ENCODE measurements at regions not wholly inside any gene's neighbourhood (a gene's known extent, or its start where the extent isn't known, plus 50 kb on each side); places are given as distances from the start of the nearest gene placed in this dataset.

GRCh38 chr14:101461891-101462290 lies 99.4 kb upstream of the DIO3 start:
- Histone ChIP-seq H3K27me3 (ENCODE audit: control insufficient read depth, insufficient read depth, low read length) (peaks cover 42% of the 10 kb centered on the region), H3K14ac (replicated peaks; ENCODE audit: low read depth, low read length) (no peak overlapping the region), H2AFZ (replicated peaks; ENCODE audit: low read length, poor library complexity) (no peak overlapping the region), H4K5ac (ENCODE audit: low read depth, low read length) (no peak overlapping the region), H3K9ac (ENCODE audit: low read depth, low read length) (no peak overlapping the region), H3K18ac (ENCODE audit: low read depth, low read length) (no peak overlapping the region), H3K4ac (ENCODE audit: low read depth, low read length) (no peak overlapping the region), H3K9me3 (ENCODE audit: control insufficient read depth, insufficient read depth, low read length) (0 out of 2 replicates have a peak, but pooled peaks cover under 1% of the 10 kb centered on the region), H2BK15ac (ENCODE audit: low read depth, low read length) (no peak overlapping the region), H4K91ac (ENCODE audit: insufficient read depth, low read depth, low read length) (no peak overlapping the region), H2BK20ac (ENCODE audit: low read depth, low read length) (no peak overlapping the region), H2BK120ac (ENCODE audit: low read depth, low read length) (no peak overlapping the region), H4K8ac (ENCODE audit: low read depth in 2 of 2, low read length in 2 of 2) (no peak overlapping the region), H3K27ac (ENCODE audit: insufficient read depth, low read length) (no peak overlapping the region), H2BK5ac (ENCODE audit: low read depth, low read length, poor library complexity, severe bottlenecking) (no peak overlapping the region), H4K20me1 (ENCODE audit: insufficient read depth, low read length) (no peaks in the 10 kb centered on the region), H3K4me3 (ENCODE audit: insufficient read depth, low read depth, low read length) (no peak overlapping the region), H2AK5ac (ENCODE audit: low read depth, low read length) (no peak overlapping the region), H2AK9ac (replicated peaks; ENCODE audit: low read depth, low read length, poor library complexity) (no peak overlapping the region), H3K23ac (ENCODE audit: low read depth, low read length) (no peak overlapping the region), H3K56ac (ENCODE audit: extremely low read depth, insufficient read depth, low read length) (no peak overlapping the region), H3K36me3 (ENCODE audit: control insufficient read depth, insufficient read depth, low read length) (no peaks in the 10 kb centered on the region), H3K4me2 (ENCODE audit: low read depth, low read length) (no peak overlapping the region), H3K4me1 (ENCODE audit: control insufficient read depth, insufficient read depth, low read length) (no peaks in the 10 kb centered on the region), H3K9me1 (ENCODE audit: insufficient read depth, low read length) (no peaks in the 10 kb centered on the region; the same call in 1 of the 2 replicates), H3K79me1 (ENCODE audit: low read depth in 1 of 2, low read length in 2 of 2) (no peaks in the 10 kb centered on the region)
- POLR2A ChIA-PET (ENCODE audit: unreplicated experiment), result no interaction called here
- WGBS, 2 experiments (ENCODE audit: extremely low coverage in 2 of 2, insufficient read length in 1 of 2), result no CpG with 5 or more reads among the region's 8 CpGs
- DNase-seq (no peak), ATAC-seq (ENCODE audit: low read depth) (no peak)
- in situ Hi-C loops (cut with MboI; ENCODE audit: low sequenced_read_pairs) (no loop called here), intact Hi-C loops (cut with micrococcal nuclease) (no loop called here), dilution Hi-C loops (cut with HindIII; ENCODE audit: low sequenced_read_pairs, unreplicated experiment) (no loop called here)
- TF ChIP-seq FOS (IDR thresholded peaks at IDR 0.05; ENCODE audit: low read depth, low read length), result no peak
- no peak for TF ChIP-seq POLR2A (IDR thresholded peaks at IDR 0.05; ENCODE audit: low read depth, low read length)
- TF ChIP-seq MAFK (IDR thresholded peaks at IDR 0.05; ENCODE audit: low read depth, low read length), result no peak
- TF ChIP-seq CHD1 (IDR thresholded peaks at IDR 0.05; ENCODE audit: low read depth, low read length), result no peak
- TF ChIP-seq RAD21 (IDR thresholded peaks at IDR 0.05; ENCODE audit: low read length), result no peak
- no peak for TF ChIP-seq CTCF (conservative IDR thresholded peaks at IDR 0.05; ENCODE audit: low read depth, low read length)
- TF ChIP-seq RCOR1 (IDR thresholded peaks at IDR 0.05; ENCODE audit: insufficient replicate concordance, low read length), result no peak
- CTCF ChIA-PET, result no interaction called here
- no TSS peak for BruUV-seq (replicated peaks)
